ENCODE measurements at regions not wholly inside any gene's neighbourhood (a gene's known extent, or its start where the extent isn't known, plus 50 kb on each side); places are given as distances from the start of the nearest gene placed in this dataset.

GRCh38 chr1:190864013-190864641, 386.5 kb upstream of the BRINP3 start:
- Histone ChIP-seq H3K4me3 (no peak overlapping the region), H3K27me3 (no peaks in the 10 kb centered on the region), H3K4me1 (no peaks in the 10 kb centered on the region), H3K27ac (replicated peaks in 1 of 4) (no peak overlapping the region), H3K36me3 (no peaks in the 10 kb centered on the region), H3K9me3 (no peaks in the 10 kb centered on the region)
- no peak for DNase-seq (ENCODE audit: extremely low spot score)
- no peak for TF ChIP-seq CTCF (IDR thresholded peaks at IDR 0.05)
- TF ChIP-seq POLR2AphosphoS5 (IDR thresholded peaks at IDR 0.05): no peak
- no peak for TF ChIP-seq POLR2A (IDR thresholded peaks at IDR 0.05; ENCODE audit: low read depth)
- no peak for TF ChIP-seq EP300 (IDR thresholded peaks at IDR 0.05)
- 84% methylated on average over 3 of the region's 3 CpGs for WGBS
- intact Hi-C loops (cut with DNase I): no loop called here

GRCh38 chr1:190880352-190880751, 402.7 kb upstream of the BRINP3 start:
- no peak overlapping the region for H3K27ac ChIP-seq (replicated peaks in 1 of 4)
- H3K4me1 ChIP-seq: no peaks in the 10 kb centered on the region
- no peak for DNase-seq (ENCODE audit: extremely low spot score)
- no peak overlapping the region for H3K4me3 ChIP-seq
- intact Hi-C loops (cut with DNase I): no loop called here
- no peaks in the 10 kb centered on the region for H3K9me3 ChIP-seq
- 70% methylated on average over 3 of the region's 3 CpGs for WGBS
- H3K27me3 ChIP-seq: no peaks in the 10 kb centered on the region
- H3K36me3 ChIP-seq: no peaks in the 10 kb centered on the region
- TF ChIP-seq CTCF (IDR thresholded peaks at IDR 0.05) (no peak), POLR2A (IDR thresholded peaks at IDR 0.05; ENCODE audit: low read depth) (no peak), POLR2AphosphoS5 (IDR thresholded peaks at IDR 0.05) (no peak), EP300 (IDR thresholded peaks at IDR 0.05) (no peak)

- 78% methylated on average over 3 of the region's 3 CpGs for WGBS
- intact Hi-C loops (cut with DNase I): no loop called here
Measured at GRCh38 chr1:190881064-190881463, 403.4 kb upstream of the BRINP3 start.

GRCh38 chr1:190897233-190897632, 419.6 kb upstream of the BRINP3 start:
- Histone ChIP-seq H3K4me1 (no peaks in the 10 kb centered on the region), H3K9me3 (no peaks in the 10 kb centered on the region), H3K27me3 (no peaks in the 10 kb centered on the region), H3K36me3 (no peaks in the 10 kb centered on the region), H3K27ac (replicated peaks in 1 of 4) (no peak overlapping the region), H3K4me3 (no peak overlapping the region)
- DNase-seq (ENCODE audit: extremely low spot score): no peak
- TF ChIP-seq CTCF (IDR thresholded peaks at IDR 0.05) (no peak), POLR2AphosphoS5 (IDR thresholded peaks at IDR 0.05) (no peak), POLR2A (IDR thresholded peaks at IDR 0.05; ENCODE audit: low read depth) (no peak), EP300 (IDR thresholded peaks at IDR 0.05) (no peak)
- intact Hi-C loops (cut with DNase I): no loop called here
- WGBS: 82% methylated on average over 2 of the region's 2 CpGs

More at GRCh38 chr1:190881064-190881463, 403.4 kb upstream of the BRINP3 start:
- Histone ChIP-seq H3K27ac (replicated peaks in 1 of 4) (no peak overlapping the region), H3K4me1 (no peaks in the 10 kb centered on the region), H3K9me3 (no peaks in the 10 kb centered on the region), H3K4me3 (no peak overlapping the region), H3K27me3 (no peaks in the 10 kb centered on the region), H3K36me3 (no peaks in the 10 kb centered on the region)
- DNase-seq (ENCODE audit: extremely low spot score): no peak
- no peak for TF ChIP-seq POLR2AphosphoS5 (IDR thresholded peaks at IDR 0.05)
- TF ChIP-seq EP300 (IDR thresholded peaks at IDR 0.05): no peak
- TF ChIP-seq CTCF (IDR thresholded peaks at IDR 0.05): no peak
- TF ChIP-seq POLR2A (IDR thresholded peaks at IDR 0.05; ENCODE audit: low read depth): no peak
